ENCODE measurements at regions not wholly inside any gene's neighbourhood (a gene's known extent, or its start where the extent isn't known, plus 50 kb on each side); places are given as distances from the start of the nearest gene placed in this dataset.

- Histone ChIP-seq H2BK120ac (ENCODE audit: low read depth, low read length) (no peak overlapping the region), H4K20me1 (ENCODE audit: insufficient read depth, low read length) (no peaks in the 10 kb centered on the region), H3K9me3 (ENCODE audit: control insufficient read depth, insufficient read depth, low read length) (peaks cover 54% of the 10 kb centered on the region), H3K79me1 (ENCODE audit: low read depth in 1 of 2, low read length in 2 of 2) (no peaks in the 10 kb centered on the region), H4K91ac (ENCODE audit: insufficient read depth, low read depth, low read length) (no peak overlapping the region), H3K4me3 (ENCODE audit: insufficient read depth, low read depth, low read length) (no peak overlapping the region), H3K4me1 (ENCODE audit: control insufficient read depth, insufficient read depth, low read length) (no peaks in the 10 kb centered on the region), H3K14ac (replicated peaks; ENCODE audit: low read depth, low read length) (no peak overlapping the region), H3K23ac (ENCODE audit: low read depth, low read length) (no peak overlapping the region), H2AFZ (replicated peaks; ENCODE audit: low read length, poor library complexity) (no peak overlapping the region), H3K36me3 (ENCODE audit: control insufficient read depth, insufficient read depth, low read length) (no peaks in the 10 kb centered on the region), H3K9ac (ENCODE audit: low read depth, low read length) (no peak overlapping the region), H4K8ac (ENCODE audit: low read depth in 2 of 2, low read length in 2 of 2) (no peak overlapping the region), H3K4ac (ENCODE audit: low read depth, low read length) (no peak overlapping the region), H2BK5ac (ENCODE audit: low read depth, low read length, poor library complexity, severe bottlenecking) (no peak overlapping the region), H3K18ac (ENCODE audit: low read depth, low read length) (no peak overlapping the region), H3K56ac (ENCODE audit: extremely low read depth, insufficient read depth, low read length) (no peak overlapping the region), H2BK15ac (ENCODE audit: low read depth, low read length) (no peak overlapping the region), H3K4me2 (ENCODE audit: low read depth, low read length) (no peak overlapping the region), H2AK5ac (ENCODE audit: low read depth, low read length) (no peak overlapping the region), H3K9me1 (ENCODE audit: insufficient read depth, low read length) (no peaks in the 10 kb centered on the region), H3K27ac (ENCODE audit: insufficient read depth, low read length) (no peak overlapping the region), H2BK20ac (ENCODE audit: low read depth, low read length) (no peak overlapping the region), H4K5ac (ENCODE audit: low read depth, low read length) (no peak overlapping the region), H2AK9ac (replicated peaks; ENCODE audit: low read depth, low read length, poor library complexity) (no peak overlapping the region), H3K27me3 (ENCODE audit: control insufficient read depth, insufficient read depth, low read length) (no peaks in the 10 kb centered on the region)
- DNase-seq (no peak), ATAC-seq (ENCODE audit: low read depth) (no peak)
- dilution Hi-C loops (cut with HindIII; ENCODE audit: low sequenced_read_pairs, unreplicated experiment) (no loop called here), intact Hi-C loops (cut with micrococcal nuclease) (no loop called here), in situ Hi-C loops (cut with MboI; ENCODE audit: low sequenced_read_pairs) (no loop called here)
- POLR2A ChIA-PET (ENCODE audit: unreplicated experiment): no interaction called here
- no TSS peak for BruUV-seq (replicated peaks)
- TF ChIP-seq MAFK (IDR thresholded peaks at IDR 0.05; ENCODE audit: low read depth, low read length): no peak
- TF ChIP-seq CTCF (conservative IDR thresholded peaks at IDR 0.05; ENCODE audit: low read depth, low read length): no peak
- TF ChIP-seq RAD21 (IDR thresholded peaks at IDR 0.05; ENCODE audit: low read length): no peak
- TF ChIP-seq ELK1 (IDR thresholded peaks at IDR 0.05; ENCODE audit: borderline replicate concordance, low read depth, low read length): no peak
- TF ChIP-seq FOS (IDR thresholded peaks at IDR 0.05; ENCODE audit: low read depth, low read length): no peak
- TF ChIP-seq USF2 (IDR thresholded peaks at IDR 0.05; ENCODE audit: low read depth, low read length): no peak
- TF ChIP-seq CEBPB (IDR thresholded peaks at IDR 0.05; ENCODE audit: low read depth, low read length): no peak
- TF ChIP-seq POLR2A (IDR thresholded peaks at IDR 0.05; ENCODE audit: low read depth, low read length): no peak
- TF ChIP-seq RFX5 (IDR thresholded peaks at IDR 0.05; ENCODE audit: low read depth, low read length): no peak
- no peak for TF ChIP-seq RCOR1 (IDR thresholded peaks at IDR 0.05; ENCODE audit: insufficient replicate concordance, low read length)
- no peak for TF ChIP-seq NFE2L2 (IDR thresholded peaks at IDR 0.05; ENCODE audit: low read depth, low read length)
- TF ChIP-seq MXI1 (IDR thresholded peaks at IDR 0.05; ENCODE audit: borderline replicate concordance, low read depth, low read length): no peak
- 39% methylated on average over 3 of the region's 7 CpGs; no CpG with 5 or more reads in 1 of the 2 experiments for WGBS, 2 experiments (ENCODE audit: extremely low coverage in 2 of 2, insufficient read length in 1 of 2)
- CTCF ChIA-PET: no interaction called here
Observed at GRCh38 chr22:49028111-49028510, 799.6 kb downstream of the BRD1 start.

Measured in IMR-90 (cell line).